CD4-positive, CD25-positive, alpha-beta regulatory T cell (primary cell): ENCODE measurements at regions not wholly inside any gene's neighbourhood (a gene's known extent, or its start where the extent isn't known, plus 50 kb on each side); places are given as distances from the start of the nearest gene placed in this dataset.

Experiments used
- ATAC-seq, 2 donors: fragments of 150-1000 bp; cut with Tn5 transposase; one replicate each; pipeline ENCODE4 v1.10.0; 2021; ENCODE audit warnings: low read depth in 2 of 2, moderate number of reproducible peaks in 2 of 2, moderate library complexity in 1 of 2
- DNase-seq, 3 donors: peaks; one replicate each; pipeline versions ENCODE4 v3.0.0 to v3.0.0-alpha.2; 2012 to 2022; ENCODE audit warnings: mixed read lengths in 1 of 3
- H3K27ac ChIP-seq: one replicate; pipeline ENCODE4 v1.7.0; 2013; ENCODE audit warnings: mild to moderate bottlenecking, low read length; ENCODE audit not compliant: insufficient read depth, poor library complexity, severe bottlenecking
- H3K27me3 ChIP-seq: one replicate; pipeline ENCODE4 v1.7.0; 2013; ENCODE audit warnings: low read length; ENCODE audit not compliant: control insufficient read depth, insufficient read depth
- H3K36me3 ChIP-seq: one replicate; pipeline ENCODE4 v1.7.0; 2013; ENCODE audit warnings: mild to moderate bottlenecking, low read length, moderate library complexity; ENCODE audit not compliant: control insufficient read depth, insufficient read depth
- H3K4me1 ChIP-seq: 2 replicates; pipeline ENCODE4 v1.7.0; 2013; ENCODE audit warnings: mild to moderate bottlenecking, low read length; ENCODE audit not compliant: insufficient read depth, control insufficient read depth, poor library complexity, severe bottlenecking
- H3K4me3 ChIP-seq: one replicate; pipeline ENCODE4 v1.7.0; 2013; ENCODE audit warnings: low read depth, mild to moderate bottlenecking, low read length, moderate library complexity
- H3K9me3 ChIP-seq, 2 experiments: 1 replicate in 1 of 2; 2 replicates in 1 of 2; pipeline ENCODE4 v1.7.0; 2013; ENCODE audit warnings: low read length in 2 of 2, mild to moderate bottlenecking in 1 of 2, moderate library complexity in 1 of 2; ENCODE audit not compliant: control insufficient read depth in 2 of 2
- H3K27ac Mint-ChIP-seq, 3 donors: one replicate each; pipeline ENCODE4 v1.8.0; 2020 to 2022; ENCODE audit warnings: mild to moderate bottlenecking in 3 of 3, mixed read lengths in 3 of 3, moderate library complexity in 2 of 3
- H3K27me3 Mint-ChIP-seq: one replicate; pipeline ENCODE4 v1.8.0; 2022; ENCODE audit warnings: mild to moderate bottlenecking, mixed read lengths
- H3K36me3 Mint-ChIP-seq: one replicate; pipeline ENCODE4 v1.8.0; 2020; ENCODE audit warnings: mixed read lengths
- H3K4me1 Mint-ChIP-seq, 4 donors: one replicate each; pipeline ENCODE4 v1.8.0; 2020 to 2022; ENCODE audit warnings: mixed read lengths in 4 of 4, mild to moderate bottlenecking in 1 of 4
- H3K4me3 Mint-ChIP-seq, 4 donors: one replicate each; pipeline ENCODE4 v1.8.0; 2020 to 2022; ENCODE audit warnings: mild to moderate bottlenecking in 4 of 4, mixed read lengths in 4 of 4, moderate library complexity in 3 of 4
- H3K9me3 Mint-ChIP-seq, 7 donors: one replicate each; pipeline ENCODE4 v1.8.0; 2020 to 2022; ENCODE audit warnings: mixed read lengths in 7 of 7, mild to moderate bottlenecking in 3 of 7, moderate library complexity in 2 of 7

DNA sequence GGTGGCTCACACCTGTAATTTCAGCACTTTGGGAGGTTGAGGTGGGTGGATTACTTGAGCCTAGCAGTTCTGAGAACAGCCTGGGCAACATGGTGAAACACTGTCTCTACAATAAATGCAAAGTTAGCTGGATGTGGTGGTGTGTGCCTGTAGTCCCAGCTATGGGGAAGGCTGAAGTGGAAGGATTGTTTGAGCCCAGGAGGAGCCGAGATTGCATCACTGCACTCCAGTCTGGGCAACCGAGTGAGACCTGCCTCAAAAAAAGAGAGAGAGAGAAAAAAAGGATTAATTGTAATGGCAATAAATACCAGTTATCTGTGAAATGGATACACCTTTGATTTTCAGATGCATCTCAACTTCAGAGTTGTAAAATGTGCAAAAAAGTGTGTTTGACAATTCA, 58.8 kb downstream of the SPRY1 start:
- no peaks in the 10 kb centered on the region for H3K9me3 ChIP-seq
- Mint-ChIP-seq H3K36me3 (no peaks in the 10 kb centered on the region), H3K9me3 (no peaks in the 10 kb centered on the region), H3K27me3 (peaks cover 11% of the 10 kb centered on the region), H3K4me3 (no peak overlapping the region), H3K4me1 (peaks cover 0 to 2% (median 0%) of the 10 kb centered on the region in 4 donors), H3K27ac (no peak overlapping the region)
- DNase-seq (no peak), ATAC-seq (no peak)
- H3K4me3 ChIP-seq, result no peak overlapping the region
- H3K4me1 ChIP-seq, result no peaks in the 10 kb centered on the region
- no peaks in the 10 kb centered on the region for H3K36me3 ChIP-seq
- H3K27me3 ChIP-seq, result no peaks in the 10 kb centered on the region
- no peak overlapping the region for H3K27ac ChIP-seq

- H3K36me3 Mint-ChIP-seq, result no peaks in the 10 kb centered on the region
- H3K27ac ChIP-seq, result no peak overlapping the region
- H3K27ac Mint-ChIP-seq, result no peak overlapping the region
- H3K27me3 Mint-ChIP-seq, result no peaks in the 10 kb centered on the region
- no peaks in the 10 kb centered on the region for H3K27me3 ChIP-seq
- peaks cover 0 to 2% (median 0%) of the 10 kb centered on the region in 7 donors for H3K9me3 Mint-ChIP-seq
- no peak for DNase-seq
- no peaks in the 10 kb centered on the region for H3K4me1 Mint-ChIP-seq
- H3K4me3 ChIP-seq, result no peak overlapping the region
- no peaks in the 10 kb centered on the region for H3K36me3 ChIP-seq
- no peaks in the 10 kb centered on the region for H3K4me1 ChIP-seq
- H3K4me3 Mint-ChIP-seq, result no peak overlapping the region
- H3K9me3 ChIP-seq, result no peaks in the 10 kb centered on the region
- ATAC-seq, result no peak
These were observed 65.4 kb downstream of the SPRY1 start for GRCh38 chr4:123462007-123462406.

- no peak overlapping the region for H3K27ac ChIP-seq
- no peaks in the 10 kb centered on the region for H3K36me3 ChIP-seq
- H3K9me3 Mint-ChIP-seq, result peaks cover 0 to 2% (median 0%) of the 10 kb centered on the region in 7 donors
- no peaks in the 10 kb centered on the region for H3K27me3 Mint-ChIP-seq
- H3K4me3 Mint-ChIP-seq, result no peak overlapping the region
- no peaks in the 10 kb centered on the region for H3K36me3 Mint-ChIP-seq
- H3K27me3 ChIP-seq, result no peaks in the 10 kb centered on the region
- H3K9me3 ChIP-seq, result no peaks in the 10 kb centered on the region
- no peak overlapping the region for H3K27ac Mint-ChIP-seq
- no peak overlapping the region for H3K4me3 ChIP-seq
- H3K4me1 ChIP-seq, result no peaks in the 10 kb centered on the region
- DNase-seq (no peak), ATAC-seq (no peak)
- no peaks in the 10 kb centered on the region for H3K4me1 Mint-ChIP-seq
These were observed 67.3 kb downstream of the SPRY1 start for GRCh38 chr4:123463869-123464268.

DNA sequence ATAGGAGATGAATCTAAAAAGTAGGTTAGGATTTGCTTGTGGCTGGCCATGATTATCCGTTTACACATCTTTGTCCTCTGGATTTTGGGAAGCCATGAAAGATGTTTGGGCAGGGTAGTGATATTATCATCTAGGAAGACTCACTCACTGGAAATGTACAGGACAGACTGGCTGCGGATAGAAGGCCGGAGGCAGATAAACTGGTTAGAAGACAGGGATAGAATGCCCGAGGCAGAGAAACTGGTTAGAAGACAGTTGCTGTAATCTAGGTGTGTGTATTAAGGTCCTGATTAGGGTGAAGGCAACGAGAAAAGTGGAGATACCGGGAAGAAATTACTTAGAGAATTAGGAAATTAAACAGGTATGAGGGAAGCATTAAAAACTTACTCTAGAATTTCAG, 68.8 kb downstream of the SPRY1 start:
- Histone ChIP-seq H3K4me3 (no peak overlapping the region), H3K4me1 (no peaks in the 10 kb centered on the region), H3K27ac (no peak overlapping the region), H3K27me3 (no peaks in the 10 kb centered on the region), H3K36me3 (no peaks in the 10 kb centered on the region), H3K9me3 (no peaks in the 10 kb centered on the region)
- DNase-seq, result no peak
- Mint-ChIP-seq H3K4me1 (no peaks in the 10 kb centered on the region), H3K4me3 (no peak overlapping the region), H3K27me3 (no peaks in the 10 kb centered on the region), H3K36me3 (no peaks in the 10 kb centered on the region), H3K27ac (peak overlapping the region in 1 of 3 donors; percentile 18), H3K9me3 (peaks cover 0 to 2% (median 0%) of the 10 kb centered on the region in 7 donors)
- no peak for ATAC-seq

- no peaks in the 10 kb centered on the region for H3K4me1 ChIP-seq
- ATAC-seq, result no peak
- Mint-ChIP-seq H3K27me3 (no peaks in the 10 kb centered on the region), H3K36me3 (no peaks in the 10 kb centered on the region), H3K27ac (peak overlapping the region in 1 of 3 donors; percentile 70), H3K9me3 (peaks cover 0 to 2% (median 0%) of the 10 kb centered on the region in 7 donors), H3K4me1 (no peaks in the 10 kb centered on the region), H3K4me3 (no peak overlapping the region)
- H3K4me3 ChIP-seq, result no peak overlapping the region
- H3K9me3 ChIP-seq, result no peaks in the 10 kb centered on the region
- H3K27me3 ChIP-seq, result no peaks in the 10 kb centered on the region
- no peaks in the 10 kb centered on the region for H3K36me3 ChIP-seq
- no peak overlapping the region for H3K27ac ChIP-seq
- DNase-seq, result no peak
These were observed 69.6 kb downstream of the SPRY1 start for GRCh38 chr4:123466080-123466785.

GRCh38 chr4:123468479-123469031, 72.0 kb downstream of the SPRY1 start:
- no peak overlapping the region for H3K27ac ChIP-seq
- no peak overlapping the region for H3K4me3 ChIP-seq
- Mint-ChIP-seq H3K4me3 (no peak overlapping the region), H3K27me3 (no peaks in the 10 kb centered on the region), H3K27ac (no peak overlapping the region), H3K36me3 (no peaks in the 10 kb centered on the region), H3K4me1 (no peaks in the 10 kb centered on the region), H3K9me3 (no peaks in the 10 kb centered on the region)
- no peaks in the 10 kb centered on the region for H3K27me3 ChIP-seq
- no peaks in the 10 kb centered on the region for H3K4me1 ChIP-seq
- H3K9me3 ChIP-seq, result no peaks in the 10 kb centered on the region
- no peaks in the 10 kb centered on the region for H3K36me3 ChIP-seq
- no peak for DNase-seq
- ATAC-seq, result no peak

GRCh38 chr4:123469245-123469644, 72.7 kb downstream of the SPRY1 start:
- peak overlapping the region in 1 of 3 donors; percentile 14 for H3K27ac Mint-ChIP-seq
- Histone ChIP-seq H3K27me3 (no peaks in the 10 kb centered on the region), H3K4me3 (no peak overlapping the region), H3K9me3 (no peaks in the 10 kb centered on the region), H3K36me3 (no peaks in the 10 kb centered on the region), H3K4me1 (no peaks in the 10 kb centered on the region), H3K27ac (no peak overlapping the region)
- no peak for DNase-seq
- H3K36me3 Mint-ChIP-seq, result no peaks in the 10 kb centered on the region
- H3K4me3 Mint-ChIP-seq, result no peak overlapping the region
- no peak for ATAC-seq
- H3K4me1 Mint-ChIP-seq, result no peaks in the 10 kb centered on the region
- H3K9me3 Mint-ChIP-seq, result no peaks in the 10 kb centered on the region
- no peaks in the 10 kb centered on the region for H3K27me3 Mint-ChIP-seq

GRCh38 chr4:123469696-123470095, 73.1 kb downstream of the SPRY1 start:
- H3K27me3 Mint-ChIP-seq, result no peaks in the 10 kb centered on the region
- H3K27ac ChIP-seq, result no peak overlapping the region
- no peaks in the 10 kb centered on the region for H3K4me1 Mint-ChIP-seq
- DNase-seq (no peak), ATAC-seq (no peak)
- H3K9me3 Mint-ChIP-seq, result no peaks in the 10 kb centered on the region
- H3K36me3 Mint-ChIP-seq, result no peaks in the 10 kb centered on the region
- no peaks in the 10 kb centered on the region for H3K4me1 ChIP-seq
- no peaks in the 10 kb centered on the region for H3K9me3 ChIP-seq
- no peak overlapping the region for H3K4me3 Mint-ChIP-seq
- H3K4me3 ChIP-seq, result no peak overlapping the region
- no peaks in the 10 kb centered on the region for H3K27me3 ChIP-seq
- H3K27ac Mint-ChIP-seq, result no peak overlapping the region
- H3K36me3 ChIP-seq, result no peaks in the 10 kb centered on the region
